GM12892 (cell line): ENCODE measurements at regions not wholly inside any gene's neighbourhood (a gene's known extent, or its start where the extent isn't known, plus 50 kb on each side); places are given as distances from the start of the nearest gene placed in this dataset.

Experiments
- POLR2A ChIP-seq: IDR thresholded peaks from 2 replicates; pipeline ENCODE4 v1.6.1; 2011; ENCODE audit warnings: low read depth, low read length, control low read depth
- POLR2AphosphoS5 ChIP-seq: IDR thresholded peaks from 2 replicates; pipeline ENCODE4 v1.6.1; 2011; ENCODE audit warnings: low read depth, low read length, control low read depth
- TAF1 ChIP-seq: IDR thresholded peaks from 2 replicates; pipeline ENCODE4 v1.6.1; 2011; ENCODE audit warnings: low read depth, mild to moderate bottlenecking, control low read depth, low read length, borderline replicate concordance

- TF ChIP-seq POLR2A (no peak), POLR2AphosphoS5 (no peak), TAF1 (no peak)
These were observed 101.6 kb downstream of the ADCYAP1 start for GRCh38 chr18:1006304-1006703.
